ENCODE measurements at regions not wholly inside any gene's neighbourhood (a gene's known extent, or its start where the extent isn't known, plus 50 kb on each side); places are given as distances from the start of the nearest gene placed in this dataset.

GRCh38 chr5:164098979-164099378 is 593.6 kb downstream of the MAT2B start:
- H3K36me3 ChIP-seq = no peaks in the 10 kb centered on the region
- no peak for DNase-seq
- no peaks in the 10 kb centered on the region for H3K27me3 ChIP-seq
- no peak for TF ChIP-seq CTCF (IDR thresholded peaks at IDR 0.05; ENCODE audit: low read depth, low read length)
- H3K9me3 ChIP-seq = no peaks in the 10 kb centered on the region; the same call in 1 of the 2 replicates
- no peak overlapping the region for H3K4me3 ChIP-seq (ENCODE audit: low read depth, low read length)
- H3K4me1 ChIP-seq = no peaks in the 10 kb centered on the region

- Histone ChIP-seq H3K36me3 (no peaks in the 10 kb centered on the region), H3K4me1 (no peaks in the 10 kb centered on the region), H3K9me3 (no peaks in the 10 kb centered on the region), H3K4me3 (ENCODE audit: low read depth, low read length) (no peak overlapping the region), H3K27me3 (no peaks in the 10 kb centered on the region)
- no peak for DNase-seq
- TF ChIP-seq CTCF (IDR thresholded peaks at IDR 0.05; ENCODE audit: low read depth, low read length) = no peak
Measured at GRCh38 chr5:164115420-164115819, 610.0 kb downstream of the MAT2B start.

- Histone ChIP-seq H3K36me3 (no peaks in the 10 kb centered on the region), H3K9me3 (no peaks in the 10 kb centered on the region), H3K27me3 (no peaks in the 10 kb centered on the region), H3K4me1 (no peaks in the 10 kb centered on the region), H3K4me3 (ENCODE audit: low read depth, low read length) (no peak overlapping the region)
- DNase-seq = peak; percentile 35
- no peak for TF ChIP-seq CTCF (IDR thresholded peaks at IDR 0.05; ENCODE audit: low read depth, low read length)
Measured at GRCh38 chr5:164119806-164120447, 614.5 kb downstream of the MAT2B start.

- no peak for TF ChIP-seq CTCF (IDR thresholded peaks at IDR 0.05; ENCODE audit: low read depth, low read length)
- no peak overlapping the region for H3K4me3 ChIP-seq (ENCODE audit: low read depth, low read length)
- DNase-seq = no peak
- H3K4me1 ChIP-seq = no peaks in the 10 kb centered on the region
- peaks cover 4% of the 10 kb centered on the region for H3K9me3 ChIP-seq
- H3K27me3 ChIP-seq = no peaks in the 10 kb centered on the region
- no peaks in the 10 kb centered on the region for H3K36me3 ChIP-seq
Measured at GRCh38 chr5:164127527-164127926, 622.1 kb downstream of the MAT2B start.

- DNase-seq = no peak
- no peaks in the 10 kb centered on the region for H3K27me3 ChIP-seq
- no peaks in the 10 kb centered on the region for H3K4me1 ChIP-seq
- peaks cover 4% of the 10 kb centered on the region for H3K9me3 ChIP-seq
- H3K4me3 ChIP-seq (ENCODE audit: low read depth, low read length) = no peak overlapping the region
- no peaks in the 10 kb centered on the region for H3K36me3 ChIP-seq
- no peak for TF ChIP-seq CTCF (IDR thresholded peaks at IDR 0.05; ENCODE audit: low read depth, low read length)
Measured at GRCh38 chr5:164132358-164132757, 626.9 kb downstream of the MAT2B start.

GRCh38 chr5:164137095-164137494 is 631.7 kb downstream of the MAT2B start:
- Histone ChIP-seq H3K36me3 (no peaks in the 10 kb centered on the region), H3K9me3 (peaks cover 4% of the 10 kb centered on the region), H3K4me1 (no peaks in the 10 kb centered on the region), H3K27me3 (no peaks in the 10 kb centered on the region), H3K4me3 (ENCODE audit: low read depth, low read length) (no peak overlapping the region)
- DNase-seq = no peak
- no peak for TF ChIP-seq CTCF (IDR thresholded peaks at IDR 0.05; ENCODE audit: low read depth, low read length)

All from BE2C (cell line).